H1 (cell line): ENCODE measurements at regions not wholly inside any gene's neighbourhood (a gene's known extent, or its start where the extent isn't known, plus 50 kb on each side); places are given as distances from the start of the nearest gene placed in this dataset.

Experiments
- CTCF ChIA-PET: fragments of 300-600 bp; sonication (Branson Sonifier 250); formaldehyde crosslinking; loops from one replicate; lab custom pipeline; 2021; ENCODE audit not compliant: partially characterized antibody; lab: Charles Lee
- POLR2A ChIA-PET: fragments of 300-600 bp; sonication (Branson Sonifier 250); formaldehyde crosslinking; loops from one replicate; lab custom pipeline; 2021; ENCODE audit warnings: inconsistent platforms; ENCODE audit not compliant: partially characterized antibody; lab: Charles Lee
- DNase-seq, 2 experiments: peaks; one replicate each; pipeline versions ENCODE4 v3.0.0 to v3.0.0-alpha.2; 2010 to 2022; ENCODE audit warnings: low spot score in 2 of 2, low read depth in 1 of 2, mixed read lengths in 1 of 2
- FAIRE-seq: peaks from 2 replicates; lab custom pipeline; 2011; peaks lifted over from hg19 to GRCh38; lab: Jason Lieb, UNC
- H2AFZ ChIP-seq: 2 replicates; pipeline ENCODE4 v1.8.1; 2012; ENCODE audit warnings: low read length, inconsistent platforms
- H2AK5ac ChIP-seq: 2 replicates; pipeline ENCODE4 v1.6.1; 2013; ENCODE audit warnings: low read depth, low read length
- H2BK120ac ChIP-seq: replicated peaks from 2 replicates; pipeline ENCODE3; 2013; ENCODE audit warnings: low read depth, low read length, inconsistent platforms
- H2BK12ac ChIP-seq: 2 replicates; pipeline ENCODE4 v1.6.1; 2013; ENCODE audit warnings: low read depth, low read length
- H2BK15ac ChIP-seq: 2 replicates; pipeline ENCODE4 v1.6.1; 2013; ENCODE audit warnings: low read length
- H2BK20ac ChIP-seq: 2 replicates; pipeline ENCODE4 v1.6.1; 2013; ENCODE audit warnings: low read length
- H2BK5ac ChIP-seq: 2 replicates; pipeline ENCODE4 v1.6.1; 2013; ENCODE audit warnings: low read depth, low read length
- H3K14ac ChIP-seq: 2 replicates; pipeline ENCODE4 v1.6.1; 2013; ENCODE audit warnings: inconsistent platforms; ENCODE audit not compliant: insufficient read length
- H3K18ac ChIP-seq: 2 replicates; pipeline ENCODE4 v1.6.1; 2013; ENCODE audit warnings: low read length; ENCODE audit errors: extremely low read depth
- H3K23ac ChIP-seq: 2 replicates; pipeline ENCODE4 v1.6.1; 2013; ENCODE audit warnings: inconsistent platforms; ENCODE audit not compliant: insufficient read length
- H3K23me2 ChIP-seq: 2 replicates; pipeline ENCODE4 v1.6.1; 2013; ENCODE audit warnings: low read depth, low read length
- H3K27ac ChIP-seq: 2 replicates; pipeline ENCODE4 v1.6.1; 2011; ENCODE audit warnings: low read depth, low read length, inconsistent platforms
- H3K27me3 ChIP-seq, 4 experiments: replicated peaks in 1 of 4; 1 replicate in 1 of 4; 2 replicates in 3 of 4; pipeline versions ENCODE4 v1.6.1 to v1.8.1; 2011 to 2013; ENCODE audit warnings: low read length in 3 of 4, mild to moderate bottlenecking in 3 of 4, inconsistent platforms in 2 of 4, mixed read lengths in 2 of 4, moderate library complexity in 1 of 4; ENCODE audit not compliant: control insufficient read depth in 3 of 4, insufficient read depth in 3 of 4; ENCODE audit errors: extremely low read depth in 1 of 4
- H3K36me3 ChIP-seq, 4 experiments: 2 replicates each; pipeline versions ENCODE4 v1.6.1 to v1.8.1; 2011 to 2013; ENCODE audit warnings: mild to moderate bottlenecking in 4 of 4, low read length in 3 of 4, moderate library complexity in 2 of 4, control low read depth in 1 of 4, inconsistent platforms in 1 of 4; ENCODE audit not compliant: insufficient read depth in 4 of 4, control insufficient read depth in 2 of 4
- H3K4ac ChIP-seq: replicated peaks from 2 replicates; pipeline ENCODE3; 2013; ENCODE audit warnings: low read length, low read depth, mixed read lengths, inconsistent platforms; ENCODE audit not compliant: insufficient read length
- H3K4me1 ChIP-seq, 4 experiments: replicated peaks in 1 of 4; 1 replicate in 1 of 4; 2 replicates in 3 of 4; pipeline versions ENCODE4 v1.6.1 to v1.8.1; 2011 to 2013; ENCODE audit warnings: low read length in 3 of 4, inconsistent platforms in 2 of 4, mixed read lengths in 1 of 4; ENCODE audit not compliant: insufficient read depth in 4 of 4, control insufficient read depth in 3 of 4
- H3K4me2 ChIP-seq, 2 experiments: 2 replicates each; pipeline versions ENCODE4 v1.6.1 to v1.8.1; 2011 to 2013; ENCODE audit warnings: low read depth in 2 of 2, low read length in 2 of 2, control low read depth in 1 of 2, inconsistent platforms in 1 of 2, mild to moderate bottlenecking in 1 of 2; ENCODE audit not compliant: insufficient read depth in 1 of 2
- H3K4me3 ChIP-seq, 4 experiments: fragments of 200-600, 300-600 bp in 1 of 4; sonication (generic), shearing (Covaris generic), sonication (Bioruptor Twin) in 1 of 4; 2 replicates each; pipeline versions ENCODE4 v1.5.1 to v1.8.1; 2011 to 2016; ENCODE audit warnings: low read length in 4 of 4, low read depth in 3 of 4, control low read depth in 2 of 4, inconsistent platforms in 2 of 4, mild to moderate bottlenecking in 2 of 4, mixed read lengths in 1 of 4, moderate library complexity in 1 of 4; ENCODE audit not compliant: insufficient read depth in 2 of 4; ENCODE audit errors: extremely low read depth in 1 of 4
- H3K56ac ChIP-seq: replicated peaks from 2 replicates; pipeline ENCODE3; 2013; ENCODE audit warnings: low read depth, mild to moderate bottlenecking, mixed read lengths, low read length, inconsistent platforms; ENCODE audit not compliant: insufficient read length
- H3K79me1 ChIP-seq: 2 replicates; pipeline ENCODE4 v1.6.1; 2013; ENCODE audit warnings: low read depth, low read length, control low read depth
- H3K79me2 ChIP-seq, 2 experiments: 2 replicates each; pipeline versions ENCODE4 v1.6.1 to v1.8.1; 2012 to 2013; ENCODE audit warnings: low read length in 2 of 2, mild to moderate bottlenecking in 2 of 2, inconsistent platforms in 1 of 2; ENCODE audit not compliant: insufficient read depth in 2 of 2, control insufficient read depth in 1 of 2
- H3K9ac ChIP-seq, 4 experiments: replicated peaks in 1 of 4; 1 replicate in 1 of 4; 2 replicates in 3 of 4; pipeline versions ENCODE4 v1.6.1 to v1.8.1; 2011 to 2013; ENCODE audit warnings: low read depth in 3 of 4, low read length in 3 of 4, control low read depth in 2 of 4, mild to moderate bottlenecking in 2 of 4, moderate library complexity in 2 of 4, inconsistent platforms in 1 of 4; ENCODE audit errors: extremely low read depth in 1 of 4
- H3K9me3 ChIP-seq, 2 experiments: 2 replicates each; pipeline versions ENCODE4 v1.6.1 to v1.8.1; 2012 to 2013; ENCODE audit warnings: mild to moderate bottlenecking in 2 of 2, moderate library complexity in 2 of 2, control low read depth in 1 of 2, inconsistent platforms in 1 of 2, low read depth in 1 of 2, low read length in 1 of 2, mixed read lengths in 1 of 2; ENCODE audit not compliant: insufficient read depth in 2 of 2
- H4K20me1 ChIP-seq, 2 experiments: replicated peaks in 1 of 2; 2 replicates each; pipeline versions ENCODE3 to v1.8.1; 2011 to 2013; ENCODE audit warnings: inconsistent platforms in 2 of 2, low read length in 2 of 2, mild to moderate bottlenecking in 1 of 2; ENCODE audit not compliant: insufficient read depth in 2 of 2, control insufficient read depth in 1 of 2
- H4K5ac ChIP-seq: 2 replicates; pipeline ENCODE4 v1.6.1; 2013; ENCODE audit warnings: low read length, low read depth, mixed read lengths, inconsistent platforms; ENCODE audit not compliant: insufficient read length
- H4K8ac ChIP-seq: 2 replicates; pipeline ENCODE4 v1.8.0; 2013; ENCODE audit warnings: mild to moderate bottlenecking, moderate library complexity, low read length, inconsistent platforms; ENCODE audit not compliant: insufficient read depth; ENCODE audit errors: extremely low read depth
- H4K91ac ChIP-seq: replicated peaks from 2 replicates; pipeline ENCODE3; 2013; ENCODE audit warnings: low read length, mixed read lengths, inconsistent platforms; ENCODE audit not compliant: insufficient read length
- ATF2 ChIP-seq: IDR thresholded peaks from 2 replicates; pipeline ENCODE4 v1.6.1; 2012; ENCODE audit warnings: low read length, inconsistent platforms
- BCL11A ChIP-seq, 2 experiments: IDR thresholded peaks; one replicate each; pipeline ENCODE4 v1.6.1; 2011; ENCODE audit warnings: low read depth in 2 of 2, low read length in 2 of 2, mild to moderate bottlenecking in 2 of 2
- POLR2A ChIP-seq, 2 experiments: IDR thresholded peaks; 1 replicate in 1 of 2; 2 replicates in 1 of 2; pipeline ENCODE4 v1.6.1; 2011; ENCODE audit warnings: low read depth in 2 of 2, low read length in 2 of 2, mild to moderate bottlenecking in 2 of 2; ENCODE audit errors: control extremely low read depth in 1 of 2
- SP1 ChIP-seq: IDR thresholded peaks from 2 replicates; pipeline ENCODE4 v1.6.1; 2011; ENCODE audit warnings: low read depth, low read length
- SRF ChIP-seq: IDR thresholded peaks from 2 replicates; pipeline ENCODE4 v1.6.1; 2011; ENCODE audit warnings: mild to moderate bottlenecking, low read depth, low read length, moderate library complexity
- ZNF274 ChIP-seq: IDR thresholded peaks from 2 replicates; pipeline ENCODE4 v1.7.0; 2012; ENCODE audit warnings: low read length, borderline replicate concordance; ENCODE audit errors: extremely low read depth
- WGBS, 2 experiments: shearing (Covaris generic) in 1 of 2; methylation state at CpG; one replicate each; pipeline versions ENCODE4 v1.1.6 to v1.1.7; 2013 to 2015; ENCODE audit warnings: low lambda C conversion rate in 2 of 2, mixed read lengths in 2 of 2, inconsistent platforms in 1 of 2, low coverage in 1 of 2, missing lambda C conversion rate in 1 of 2; ENCODE audit not compliant: insufficient replicate concordance in 2 of 2, insufficient coverage in 1 of 2, insufficient read length in 1 of 2; ENCODE audit errors: extremely low coverage in 1 of 2, missing lambda C conversion rate in 1 of 2; 5-methylcytosine and 5-hydroxymethylcytosine counted together

GRCh38 chr3:19662486-19662885, 271.5 kb downstream of the EFHB start:
- H2BK15ac ChIP-seq, result no peak overlapping the region
- no peak overlapping the region for H3K18ac ChIP-seq
- no peak overlapping the region for H4K5ac ChIP-seq
- no peaks in the 10 kb centered on the region for H3K36me3 ChIP-seq
- H3K79me1 ChIP-seq, result no peaks in the 10 kb centered on the region
- no peak overlapping the region for H2AK5ac ChIP-seq
- no peak overlapping the region for H3K4ac ChIP-seq
- H3K4me1 ChIP-seq, result no peaks in the 10 kb centered on the region
- POLR2A ChIA-PET, result no interaction called here
- no peak overlapping the region for H2BK5ac ChIP-seq
- H3K79me2 ChIP-seq, result no peaks in the 10 kb centered on the region
- no peak overlapping the region for H2BK12ac ChIP-seq
- H3K27ac ChIP-seq, result no peak overlapping the region
- no peak overlapping the region for H4K91ac ChIP-seq
- WGBS, 2 experiments, result 83% methylated on average over 6 of the region's 6 CpGs; no CpG with 5 or more reads in 1 of the 2 experiments
- TF ChIP-seq SP1 (no peak), SRF (no peak), POLR2A (IDR thresholded peaks at IDR 0.05; ENCODE audit: control extremely low read depth in 1 of 2, low read depth in 2 of 2, low read length in 2 of 2) (no peak), BCL11A (IDR thresholded peaks at IDR 0.05; ENCODE audit: low read depth in 2 of 2, low read length in 2 of 2) (no peak), ZNF274 (no peak), ATF2 (no peak)
- TF ChIP-seq, all 59 proteins: peak for 0
- H2BK120ac ChIP-seq, result no peak overlapping the region
- no peak overlapping the region for H4K8ac ChIP-seq
- no peak overlapping the region for H3K14ac ChIP-seq
- no peaks in the 10 kb centered on the region for H3K27me3 ChIP-seq
- no peak overlapping the region for H3K23ac ChIP-seq
- no peaks in the 10 kb centered on the region for H4K20me1 ChIP-seq
- no peak overlapping the region for H2BK20ac ChIP-seq
- no peak overlapping the region for H3K9ac ChIP-seq
- no peak overlapping the region for H3K56ac ChIP-seq
- H3K9me3 ChIP-seq, result no peaks in the 10 kb centered on the region
- H3K4me2 ChIP-seq, result no peak overlapping the region
- H2AFZ ChIP-seq, result no peak overlapping the region
- no peak for DNase-seq
- CTCF ChIA-PET, result interaction anchor here (0.9 to 1.8 kb wide), 3 partner anchors 10 to 406 kb away, joined by 3 to 4 read pairs (median 3); no protein-coding TSS in a partner anchor
- no peak for FAIRE-seq
- H3K23me2 ChIP-seq, result no peaks in the 10 kb centered on the region
- no peak overlapping the region for H3K4me3 ChIP-seq
